WTC11 (cell line): ENCODE measurements at regions not wholly inside any gene's neighbourhood (a gene's known extent, or its start where the extent isn't known, plus 50 kb on each side); places are given as distances from the start of the nearest gene placed in this dataset.

Experiments
- ATAC-seq: fragments of 200-7000 bp; cut with Tn5 transposase; 2 replicates; pipeline ENCODE4 v1.10.0; 2021; ENCODE audit warnings: mild to moderate bottlenecking, moderate library complexity
- CTCF ChIA-PET: fragments of 300-600 bp; sonication (Branson Sonifier 250); formaldehyde crosslinking; loops from one replicate; lab custom pipeline; 2021; ENCODE audit warnings: antibody characterized with exemption; lab: Charles Lee
- POLR2A ChIA-PET: fragments of 350-600 bp; sonication (Branson Sonifier 250); formaldehyde crosslinking; loops from one replicate; lab custom pipeline; 2021; ENCODE audit warnings: antibody characterized with exemption; lab: Charles Lee
- DNase-seq: peaks from one replicate; pipeline ENCODE4 v3.0.0; 2021; ENCODE audit warnings: low spot score
- H3K27ac Mint-ChIP-seq: 2 replicates; pipeline ENCODE4 v1.8.0; 2021; ENCODE audit warnings: mixed read lengths
- H3K27me3 Mint-ChIP-seq: 2 replicates; pipeline ENCODE4 v1.8.0; 2021; ENCODE audit warnings: low read depth, mild to moderate bottlenecking, moderate library complexity, mixed read lengths
- H3K36me3 Mint-ChIP-seq: 2 replicates; pipeline ENCODE4 v1.8.0; 2021; ENCODE audit warnings: mixed read lengths
- H3K4me1 Mint-ChIP-seq: 2 replicates; pipeline ENCODE4 v1.8.0; 2022; ENCODE audit warnings: mixed read lengths
- H3K4me3 Mint-ChIP-seq: 2 replicates; pipeline ENCODE4 v1.8.0; 2021; ENCODE audit warnings: mild to moderate bottlenecking, moderate library complexity, mixed read lengths
- H3K9me3 Mint-ChIP-seq: 2 replicates; pipeline ENCODE4 v1.8.0; 2021; ENCODE audit warnings: mixed read lengths
- ATF1 ChIP-seq: sonication (generic); formaldehyde crosslinking; IDR thresholded peaks from 2 replicates; pipeline ENCODE4 v1.8.1; 2023; ENCODE audit warnings: mild to moderate bottlenecking, moderate library complexity, missing genetic modification reagents
- CBFB ChIP-seq: sonication (generic); formaldehyde crosslinking; IDR thresholded peaks from 2 replicates; pipeline ENCODE4 v1.8.1; 2022; ENCODE audit warnings: mild to moderate bottlenecking, low read depth, missing genetic modification reagents
- CDX4 ChIP-seq: fragments of 250-450 bp; sonication (Bioruptor Pico); IDR thresholded peaks from 2 replicates; pipeline ENCODE4 v1.9.0; 2021; ENCODE audit warnings: moderate library complexity, mild to moderate bottlenecking, inconsistent platforms, borderline replicate concordance
- E2F5 ChIP-seq: sonication (generic); formaldehyde crosslinking; IDR thresholded peaks from 2 replicates; pipeline ENCODE4 v1.8.1; 2022; ENCODE audit warnings: mild to moderate bottlenecking, moderate library complexity, missing genetic modification reagents
- ETV6 ChIP-seq: sonication (generic); formaldehyde crosslinking; IDR thresholded peaks from 2 replicates; pipeline ENCODE4 v1.8.1; 2022; ENCODE audit warnings: mild to moderate bottlenecking, missing genetic modification reagents
- HMGXB4 ChIP-seq: sonication (generic); formaldehyde crosslinking; IDR thresholded peaks from 2 replicates; pipeline ENCODE4 v1.8.1; 2023; ENCODE audit warnings: mild to moderate bottlenecking, moderate library complexity, missing genetic modification reagents
- MXD4 ChIP-seq: fragments of 250-450 bp; sonication (Bioruptor Pico); IDR thresholded peaks from 2 replicates; pipeline ENCODE4 v1.8.0; 2021; ENCODE audit warnings: mild to moderate bottlenecking, moderate library complexity, borderline replicate concordance
- NR3C1 ChIP-seq: sonication (generic); formaldehyde crosslinking; conservative IDR thresholded peaks from 2 replicates; pipeline ENCODE4 v1.8.1; 2023; ENCODE audit warnings: low read depth, mild to moderate bottlenecking, missing genetic modification reagents
- SMAD3 ChIP-seq: sonication (generic); formaldehyde crosslinking; IDR thresholded peaks from 2 replicates; pipeline ENCODE4 v1.8.0; 2022; ENCODE audit warnings: missing genetic modification reagents, mild to moderate bottlenecking, borderline replicate concordance
- TEAD4 ChIP-seq: sonication (generic); formaldehyde crosslinking; IDR thresholded peaks from 2 replicates; pipeline ENCODE4 v1.8.0; 2022; ENCODE audit warnings: mild to moderate bottlenecking, missing genetic modification reagents
- TP53 ChIP-seq: sonication (generic); formaldehyde crosslinking; IDR thresholded peaks from 2 replicates; pipeline ENCODE4 v1.8.1; 2023; ENCODE audit warnings: mild to moderate bottlenecking, missing genetic modification reagents
- ZNF232 ChIP-seq: sonication (generic); formaldehyde crosslinking; IDR thresholded peaks from 2 replicates; pipeline ENCODE4 v1.8.0; 2022; ENCODE audit warnings: mild to moderate bottlenecking, missing genetic modification reagents
- ZNF263 ChIP-seq: sonication (generic); formaldehyde crosslinking; IDR thresholded peaks from 2 replicates; pipeline ENCODE4 v1.8.1; 2022; ENCODE audit warnings: low read depth, mild to moderate bottlenecking, moderate library complexity, missing genetic modification reagents
- ZNF416 ChIP-seq: fragments of 250-450 bp; sonication (Bioruptor Pico); IDR thresholded peaks from 2 replicates; pipeline ENCODE4 v1.9.0; 2021; ENCODE audit warnings: mild to moderate bottlenecking, inconsistent platforms
- ZNF425 ChIP-seq: fragments of 250-450 bp; sonication (Bioruptor Pico); conservative IDR thresholded peaks from 2 replicates; pipeline ENCODE4 v1.9.0; 2021; ENCODE audit warnings: mild to moderate bottlenecking
- ZSCAN18 ChIP-seq: fragments of 250-450 bp; sonication (Bioruptor Pico); IDR thresholded peaks from 2 replicates; pipeline ENCODE4 v2.1.2; 2022; ENCODE audit warnings: mild to moderate bottlenecking, moderate library complexity
- TF ChIP-seq, protein P1 (sequence below): sonication (generic); formaldehyde crosslinking; IDR thresholded peaks from 2 replicates; pipeline ENCODE4 v1.8.1; 2023; ENCODE audit warnings: mild to moderate bottlenecking, missing genetic modification reagents, borderline replicate concordance
- TF ChIP-seq, protein P2 (sequence below): sonication (generic); formaldehyde crosslinking; IDR thresholded peaks from 2 replicates; pipeline ENCODE4 v1.8.1; 2023; ENCODE audit warnings: mild to moderate bottlenecking, missing genetic modification reagents
- TF ChIP-seq, protein P3 (sequence below): fragments of 200-600 bp; IDR thresholded peaks from 2 replicates; pipeline ENCODE4 v1.8.0; 2022; ENCODE audit warnings: antibody characterized with exemption

DNA sequence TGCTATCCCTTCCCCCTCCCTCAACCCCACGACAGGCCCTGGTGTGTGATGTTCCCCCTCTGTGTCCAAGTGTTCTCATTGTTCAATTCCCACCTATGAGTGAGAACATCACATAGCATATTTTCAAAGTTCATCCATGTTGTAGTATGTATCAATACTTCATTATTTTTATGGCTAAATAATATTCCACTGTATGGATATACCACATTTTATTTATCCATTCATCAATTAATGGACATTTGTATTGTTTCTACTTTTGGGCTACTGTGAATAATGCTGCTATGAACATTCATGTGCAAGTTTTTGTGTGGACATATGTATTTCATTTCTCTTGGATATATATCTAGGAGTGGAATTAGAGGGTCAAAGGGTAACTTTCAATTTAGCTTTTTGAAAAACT, 58.7 kb upstream of the ARMC2 start:
- ATAC-seq (no peak), DNase-seq (no peak)
- Mint-ChIP-seq H3K27me3 (peaks cover 14% of the 10 kb centered on the region), H3K4me1 (no peaks in the 10 kb centered on the region), H3K36me3 (peaks cover 4% of the 10 kb centered on the region; the same call in 1 of the 2 replicates), H3K4me3 (no peak overlapping the region), H3K9me3 (peaks cover 22% of the 10 kb centered on the region), H3K27ac (no peak overlapping the region)
- ChIA-PET CTCF (no interaction called here), POLR2A (no interaction called here)
- no peak for TF ChIP-seq TP53 (CRISPR knock-in tag)
- no peak for TF ChIP-seq TEAD4 (CRISPR knock-in tag)
- TF ChIP-seq, protein P1, sequence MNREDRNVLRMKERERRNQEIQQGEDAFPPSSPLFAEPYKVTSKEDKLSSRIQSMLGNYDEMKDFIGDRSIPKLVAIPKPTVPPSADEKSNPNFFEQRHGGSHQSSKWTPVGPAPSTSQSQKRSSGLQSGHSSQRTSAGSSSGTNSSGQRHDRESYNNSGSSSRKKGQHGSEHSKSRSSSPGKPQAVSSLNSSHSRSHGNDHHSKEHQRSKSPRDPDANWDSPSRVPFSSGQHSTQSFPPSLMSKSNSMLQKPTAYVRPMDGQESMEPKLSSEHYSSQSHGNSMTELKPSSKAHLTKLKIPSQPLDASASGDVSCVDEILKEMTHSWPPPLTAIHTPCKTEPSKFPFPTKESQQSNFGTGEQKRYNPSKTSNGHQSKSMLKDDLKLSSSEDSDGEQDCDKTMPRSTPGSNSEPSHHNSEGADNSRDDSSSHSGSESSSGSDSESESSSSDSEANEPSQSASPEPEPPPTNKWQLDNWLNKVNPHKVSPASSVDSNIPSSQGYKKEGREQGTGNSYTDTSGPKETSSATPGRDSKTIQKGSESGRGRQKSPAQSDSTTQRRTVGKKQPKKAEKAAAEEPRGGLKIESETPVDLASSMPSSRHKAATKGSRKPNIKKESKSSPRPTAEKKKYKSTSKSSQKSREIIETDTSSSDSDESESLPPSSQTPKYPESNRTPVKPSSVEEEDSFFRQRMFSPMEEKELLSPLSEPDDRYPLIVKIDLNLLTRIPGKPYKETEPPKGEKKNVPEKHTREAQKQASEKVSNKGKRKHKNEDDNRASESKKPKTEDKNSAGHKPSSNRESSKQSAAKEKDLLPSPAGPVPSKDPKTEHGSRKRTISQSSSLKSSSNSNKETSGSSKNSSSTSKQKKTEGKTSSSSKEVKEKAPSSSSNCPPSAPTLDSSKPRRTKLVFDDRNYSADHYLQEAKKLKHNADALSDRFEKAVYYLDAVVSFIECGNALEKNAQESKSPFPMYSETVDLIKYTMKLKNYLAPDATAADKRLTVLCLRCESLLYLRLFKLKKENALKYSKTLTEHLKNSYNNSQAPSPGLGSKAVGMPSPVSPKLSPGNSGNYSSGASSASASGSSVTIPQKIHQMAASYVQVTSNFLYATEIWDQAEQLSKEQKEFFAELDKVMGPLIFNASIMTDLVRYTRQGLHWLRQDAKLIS = no peak

- no peak overlapping the region for H3K4me3 Mint-ChIP-seq
- CTCF ChIA-PET = no interaction called here
- peaks cover 22% of the 10 kb centered on the region for H3K9me3 Mint-ChIP-seq
- POLR2A ChIA-PET = no interaction called here
- DNase-seq = no peak
- ATAC-seq = no peak
- H3K27me3 Mint-ChIP-seq = no peaks in the 10 kb centered on the region; the same call in 1 of the 2 replicates
- H3K36me3 Mint-ChIP-seq = peaks cover 4% of the 10 kb centered on the region; the same call in 1 of the 2 replicates
- no peak overlapping the region for H3K27ac Mint-ChIP-seq
- no peaks in the 10 kb centered on the region for H3K4me1 Mint-ChIP-seq
- TF ChIP-seq ZNF416 (CRISPR knock-in tag) (no peak), CBFB (no peak), ZNF232 (no peak), ETV6 (no peak), SMAD3 (CRISPR knock-in tag) (no peak), ZNF263 (no peak), CDX4 (no peak), ZSCAN18 (no peak), HMGXB4 (CRISPR knock-in tag) (no peak), ZNF425 (CRISPR knock-in tag) (no peak), ATF1 (no peak), MXD4 (CRISPR knock-in tag) (no peak), E2F5 (no peak), NR3C1 (CRISPR knock-in tag) (no peak)
- TF ChIP-seq, protein P2, sequence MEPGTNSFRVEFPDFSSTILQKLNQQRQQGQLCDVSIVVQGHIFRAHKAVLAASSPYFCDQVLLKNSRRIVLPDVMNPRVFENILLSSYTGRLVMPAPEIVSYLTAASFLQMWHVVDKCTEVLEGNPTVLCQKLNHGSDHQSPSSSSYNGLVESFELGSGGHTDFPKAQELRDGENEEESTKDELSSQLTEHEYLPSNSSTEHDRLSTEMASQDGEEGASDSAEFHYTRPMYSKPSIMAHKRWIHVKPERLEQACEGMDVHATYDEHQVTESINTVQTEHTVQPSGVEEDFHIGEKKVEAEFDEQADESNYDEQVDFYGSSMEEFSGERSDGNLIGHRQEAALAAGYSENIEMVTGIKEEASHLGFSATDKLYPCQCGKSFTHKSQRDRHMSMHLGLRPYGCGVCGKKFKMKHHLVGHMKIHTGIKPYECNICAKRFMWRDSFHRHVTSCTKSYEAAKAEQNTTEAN (CRISPR knock-in tag) = no peak
- TF ChIP-seq, protein P3, sequence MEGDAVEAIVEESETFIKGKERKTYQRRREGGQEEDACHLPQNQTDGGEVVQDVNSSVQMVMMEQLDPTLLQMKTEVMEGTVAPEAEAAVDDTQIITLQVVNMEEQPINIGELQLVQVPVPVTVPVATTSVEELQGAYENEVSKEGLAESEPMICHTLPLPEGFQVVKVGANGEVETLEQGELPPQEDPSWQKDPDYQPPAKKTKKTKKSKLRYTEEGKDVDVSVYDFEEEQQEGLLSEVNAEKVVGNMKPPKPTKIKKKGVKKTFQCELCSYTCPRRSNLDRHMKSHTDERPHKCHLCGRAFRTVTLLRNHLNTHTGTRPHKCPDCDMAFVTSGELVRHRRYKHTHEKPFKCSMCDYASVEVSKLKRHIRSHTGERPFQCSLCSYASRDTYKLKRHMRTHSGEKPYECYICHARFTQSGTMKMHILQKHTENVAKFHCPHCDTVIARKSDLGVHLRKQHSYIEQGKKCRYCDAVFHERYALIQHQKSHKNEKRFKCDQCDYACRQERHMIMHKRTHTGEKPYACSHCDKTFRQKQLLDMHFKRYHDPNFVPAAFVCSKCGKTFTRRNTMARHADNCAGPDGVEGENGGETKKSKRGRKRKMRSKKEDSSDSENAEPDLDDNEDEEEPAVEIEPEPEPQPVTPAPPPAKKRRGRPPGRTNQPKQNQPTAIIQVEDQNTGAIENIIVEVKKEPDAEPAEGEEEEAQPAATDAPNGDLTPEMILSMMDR = no peak
- TF ChIP-seq, all 79 proteins: peak for 0
Measured at GRCh38 chr6:108791700-108792099, 56.5 kb upstream of the ARMC2 start.
